ENCODE measurements at regions not wholly inside any gene's neighbourhood (a gene's known extent, or its start where the extent isn't known, plus 50 kb on each side); places are given as distances from the start of the nearest gene placed in this dataset.

DNA sequence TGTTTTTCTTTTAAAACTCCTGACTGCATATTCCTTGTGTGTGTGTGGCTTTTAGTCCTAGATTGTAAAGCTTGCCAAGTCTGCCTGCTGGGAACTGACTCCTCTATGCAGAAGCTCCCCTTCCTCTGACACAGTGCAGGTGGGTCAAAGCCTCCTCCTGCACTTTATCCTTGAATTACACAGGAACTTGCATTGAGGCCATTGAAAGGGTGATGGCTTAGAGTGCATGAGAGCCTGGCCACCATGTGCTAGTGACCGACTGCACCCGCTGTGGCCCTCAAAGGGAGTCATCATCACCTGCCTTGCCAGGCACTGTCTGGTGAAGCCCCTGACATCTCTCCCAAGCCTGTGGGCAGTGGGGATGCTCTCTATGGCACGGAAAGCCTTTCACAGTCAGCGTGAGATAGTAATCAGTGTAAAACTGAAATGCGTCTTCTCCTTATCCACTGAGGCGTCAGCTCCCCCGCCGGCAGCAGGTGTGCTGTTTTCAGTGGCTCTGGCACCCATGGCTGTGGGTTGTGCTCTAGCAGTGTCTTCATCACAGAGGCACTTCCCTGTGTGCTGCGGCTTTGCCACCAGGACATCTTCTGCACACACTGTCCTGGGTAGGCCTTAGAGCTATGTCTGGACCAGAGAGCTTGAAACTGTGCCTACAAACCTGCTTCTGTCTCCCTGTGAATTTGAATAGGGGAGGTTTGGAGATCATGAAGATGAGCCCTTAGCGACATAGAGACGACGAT, 87.9 kb downstream of the THBS2 start:
- ChIA-PET POLR2A (no interaction called here), CTCF (no interaction called here)
- no peak for DNase-seq (ENCODE audit: extremely low spot score)
- TF ChIP-seq, protein P1, sequence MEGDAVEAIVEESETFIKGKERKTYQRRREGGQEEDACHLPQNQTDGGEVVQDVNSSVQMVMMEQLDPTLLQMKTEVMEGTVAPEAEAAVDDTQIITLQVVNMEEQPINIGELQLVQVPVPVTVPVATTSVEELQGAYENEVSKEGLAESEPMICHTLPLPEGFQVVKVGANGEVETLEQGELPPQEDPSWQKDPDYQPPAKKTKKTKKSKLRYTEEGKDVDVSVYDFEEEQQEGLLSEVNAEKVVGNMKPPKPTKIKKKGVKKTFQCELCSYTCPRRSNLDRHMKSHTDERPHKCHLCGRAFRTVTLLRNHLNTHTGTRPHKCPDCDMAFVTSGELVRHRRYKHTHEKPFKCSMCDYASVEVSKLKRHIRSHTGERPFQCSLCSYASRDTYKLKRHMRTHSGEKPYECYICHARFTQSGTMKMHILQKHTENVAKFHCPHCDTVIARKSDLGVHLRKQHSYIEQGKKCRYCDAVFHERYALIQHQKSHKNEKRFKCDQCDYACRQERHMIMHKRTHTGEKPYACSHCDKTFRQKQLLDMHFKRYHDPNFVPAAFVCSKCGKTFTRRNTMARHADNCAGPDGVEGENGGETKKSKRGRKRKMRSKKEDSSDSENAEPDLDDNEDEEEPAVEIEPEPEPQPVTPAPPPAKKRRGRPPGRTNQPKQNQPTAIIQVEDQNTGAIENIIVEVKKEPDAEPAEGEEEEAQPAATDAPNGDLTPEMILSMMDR (IDR thresholded peaks at IDR 0.05; ENCODE audit: control extremely low read depth, extremely low read depth, low read depth, missing control alignments): no peak

DNA sequence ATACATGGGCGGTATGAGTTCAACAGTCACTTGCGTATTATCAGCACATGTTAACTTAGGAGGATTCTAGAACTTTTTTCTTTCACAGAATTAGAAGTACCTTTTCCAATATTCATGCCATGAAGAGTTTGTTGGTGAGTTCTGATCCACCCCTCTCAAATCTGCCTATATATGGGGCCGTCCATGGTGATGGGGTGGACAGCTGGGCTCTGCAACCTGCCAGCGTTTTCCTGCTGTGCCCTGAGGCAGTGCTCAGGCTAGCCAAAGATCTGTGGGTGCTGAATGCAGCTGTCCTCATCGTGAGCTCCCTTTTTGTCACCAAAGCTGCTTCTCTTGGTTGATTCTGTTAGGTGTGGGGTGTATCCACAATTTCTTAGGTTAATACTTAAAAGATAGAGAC, 88.7 kb downstream of the THBS2 start:
- POLR2A ChIA-PET: no interaction called here
- TF ChIP-seq, protein P1 (IDR thresholded peaks at IDR 0.05; ENCODE audit: control extremely low read depth, extremely low read depth, low read depth, missing control alignments): no peak
- CTCF ChIA-PET: no interaction called here
- DNase-seq (ENCODE audit: extremely low spot score): no peak

- TF ChIP-seq, protein P1 (IDR thresholded peaks at IDR 0.05; ENCODE audit: control extremely low read depth, extremely low read depth, low read depth, missing control alignments): no peak
- ChIA-PET CTCF (interaction anchor here (0.9 kb wide), 1 partner anchor 349 kb away, joined by 3 read pairs; no protein-coding TSS in a partner anchor), POLR2A (no interaction called here)
- no peak for DNase-seq (ENCODE audit: extremely low spot score)
These were observed 89.2 kb downstream of the THBS2 start for GRCh38 chr6:169164451-169164850.

GRCh38 chr6:169163411-169163901, 90.2 kb downstream of the THBS2 start:
- DNase-seq (ENCODE audit: extremely low spot score): no peak
- CTCF ChIA-PET: interaction anchor here (0.9 kb wide), 1 partner anchor 350 kb away, joined by 3 read pairs; no protein-coding TSS in a partner anchor
- TF ChIP-seq, protein P1 (IDR thresholded peaks at IDR 0.05; ENCODE audit: control extremely low read depth, extremely low read depth, low read depth, missing control alignments): no peak
- POLR2A ChIA-PET: no interaction called here

- POLR2A ChIA-PET: no interaction called here
- CTCF ChIA-PET: no interaction called here
- DNase-seq (ENCODE audit: extremely low spot score): no peak
- TF ChIP-seq, protein P1 (IDR thresholded peaks at IDR 0.05; ENCODE audit: control extremely low read depth, extremely low read depth, low read depth, missing control alignments): no peak
These were observed 90.8 kb downstream of the THBS2 start for GRCh38 chr6:169162752-169163407.

DNA sequence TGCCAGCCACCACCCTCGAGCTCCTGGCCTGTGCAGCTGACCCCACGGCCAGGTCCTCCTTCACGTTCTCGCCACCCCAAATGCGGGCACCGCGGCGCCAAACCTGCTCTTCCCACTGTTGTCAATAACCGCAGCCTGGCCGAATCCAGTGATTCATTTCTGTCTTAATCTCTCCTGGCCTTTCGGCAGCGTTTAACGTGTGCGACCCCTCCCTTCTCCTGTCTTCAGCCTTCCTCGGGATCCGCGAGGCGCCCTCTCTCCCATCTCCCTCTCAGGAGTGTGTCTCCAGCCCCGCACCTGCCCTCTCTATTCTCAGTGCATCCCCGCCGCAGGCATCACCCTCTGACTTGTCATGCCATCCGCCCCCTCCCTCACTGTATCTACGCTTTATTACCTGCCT, 91.4 kb downstream of the THBS2 start:
- TF ChIP-seq, protein P1 (IDR thresholded peaks at IDR 0.05; ENCODE audit: control extremely low read depth, extremely low read depth, low read depth, missing control alignments): no peak
- CTCF ChIA-PET: no interaction called here
- no peak for DNase-seq (ENCODE audit: extremely low spot score)
- POLR2A ChIA-PET: no interaction called here

Data from GM10248 (cell line).